Activated naive CD8-positive, alpha-beta T cell (primary cell): ENCODE measurements at regions not wholly inside any gene's neighbourhood (a gene's known extent, or its start where the extent isn't known, plus 50 kb on each side); places are given as distances from the start of the nearest gene placed in this dataset.
"Not testable (repeated sequence)": the region's sequence is repeated elsewhere in the genome, so short reads cannot be mapped to it uniquely, and the experiment has no call there.

Experiments used
- H3K27ac Mint-ChIP-seq: one replicate; pipeline ENCODE4 v1.8.0; 2021; ENCODE audit warnings: mixed read lengths
- H3K27me3 Mint-ChIP-seq: one replicate; pipeline ENCODE4 v1.8.0; 2021; ENCODE audit warnings: mixed read lengths
- H3K36me3 Mint-ChIP-seq: one replicate; pipeline ENCODE4 v1.8.0; 2021; ENCODE audit warnings: mixed read lengths
- H3K4me1 Mint-ChIP-seq: one replicate; pipeline ENCODE4 v1.8.0; 2021; ENCODE audit warnings: low read depth, mixed read lengths
- H3K4me3 Mint-ChIP-seq: one replicate; pipeline ENCODE4 v1.8.0; 2021; ENCODE audit warnings: mild to moderate bottlenecking, mixed read lengths
- H3K9me3 Mint-ChIP-seq: one replicate; pipeline ENCODE4 v1.8.0; 2021; ENCODE audit warnings: low read depth, mixed read lengths

DNA sequence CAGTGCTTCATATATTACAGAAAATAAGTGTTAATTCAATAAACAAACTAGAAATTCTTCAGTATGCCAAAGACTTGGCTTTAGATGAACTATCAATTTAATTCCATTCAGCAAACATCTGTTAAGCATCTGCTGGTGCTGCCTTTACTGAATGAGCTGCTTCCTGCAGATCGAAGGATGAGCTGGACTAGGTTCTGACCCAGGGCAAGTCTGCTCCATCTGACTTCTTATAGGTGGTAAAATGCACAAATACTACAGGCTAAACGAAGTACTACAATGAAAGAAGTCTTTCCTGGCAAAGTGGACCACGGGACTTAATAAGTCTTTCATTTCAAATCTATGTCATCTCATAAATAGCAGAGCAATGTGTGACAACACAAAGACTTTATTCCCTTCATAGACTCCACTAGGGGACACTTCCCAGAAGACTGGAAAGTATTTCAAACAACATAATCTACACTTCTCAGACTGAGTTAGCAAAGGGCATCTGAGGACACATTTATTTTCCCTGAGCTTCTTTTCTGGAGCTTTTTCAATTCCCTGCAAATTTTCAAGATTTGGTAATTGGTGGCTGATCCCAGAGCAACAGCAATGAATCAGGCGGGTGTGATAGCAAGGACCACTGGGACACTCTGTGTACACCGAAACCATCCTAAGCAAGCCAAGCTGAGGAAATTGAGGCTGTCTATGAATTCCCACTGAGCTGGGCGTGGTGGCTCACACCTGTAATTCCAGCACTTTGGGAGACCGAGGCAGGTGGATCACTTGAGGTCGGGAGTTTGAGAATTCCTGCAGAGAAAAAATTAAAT is 108.9 kb upstream of the FRMD4A start:
- Mint-ChIP-seq H3K36me3 (no peaks in the 10 kb centered on the region), H3K27me3 (peaks cover 17% of the 10 kb centered on the region), H3K4me3 (no peak overlapping the region), H3K27ac (no peak overlapping the region), H3K4me1 (no peaks in the 10 kb centered on the region), H3K9me3 (no peaks in the 10 kb centered on the region)

DNA sequence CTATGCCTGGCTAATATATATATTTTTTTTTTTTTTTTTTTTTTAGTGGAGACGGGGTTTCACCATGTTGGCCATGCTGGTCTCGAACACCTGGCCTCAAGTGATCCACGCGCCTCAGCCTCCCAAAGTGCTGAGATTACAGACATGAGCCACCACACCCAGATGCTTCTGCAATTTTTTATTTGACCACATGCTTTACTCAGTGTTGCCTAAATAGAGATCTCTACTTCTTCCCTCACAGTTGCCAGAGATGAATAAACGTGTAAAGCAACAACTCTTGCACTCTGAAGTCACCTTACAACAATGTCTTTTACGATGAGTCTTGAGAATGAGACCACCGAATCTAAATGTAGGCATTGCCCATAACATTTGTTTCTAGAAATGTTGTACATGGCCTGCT is 107.9 kb upstream of the FRMD4A start:
- H3K9me3 Mint-ChIP-seq = no peaks in the 10 kb centered on the region
- peaks cover 17% of the 10 kb centered on the region for H3K27me3 Mint-ChIP-seq
- H3K36me3 Mint-ChIP-seq = no peaks in the 10 kb centered on the region
- no peaks in the 10 kb centered on the region for H3K4me1 Mint-ChIP-seq
- H3K4me3 Mint-ChIP-seq = no peak overlapping the region
- no peak overlapping the region for H3K27ac Mint-ChIP-seq

DNA sequence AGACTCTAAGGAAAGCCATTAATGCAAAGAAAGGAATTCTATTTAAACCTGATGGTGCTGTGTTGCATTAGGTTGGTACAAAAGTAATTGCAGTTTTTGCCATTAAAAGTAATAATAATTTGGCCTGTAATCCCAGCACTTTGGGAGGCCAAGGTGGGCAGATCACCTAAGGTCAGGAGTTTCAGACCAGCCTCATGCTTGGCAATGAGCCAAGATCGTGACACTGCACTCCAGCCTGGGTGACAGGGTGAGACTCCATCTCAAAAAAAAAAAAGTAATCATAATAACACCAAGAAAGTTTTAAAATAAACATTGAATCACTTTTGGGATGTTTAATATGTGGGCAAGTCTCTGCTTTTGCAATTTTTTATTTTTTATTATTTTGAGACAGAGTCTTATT is 107.3 kb upstream of the FRMD4A start:
- Mint-ChIP-seq H3K27ac (no peak overlapping the region), H3K27me3 (peaks cover 17% of the 10 kb centered on the region), H3K9me3 (no peaks in the 10 kb centered on the region), H3K4me1 (no peaks in the 10 kb centered on the region), H3K36me3 (no peaks in the 10 kb centered on the region), H3K4me3 (no peak overlapping the region)

DNA sequence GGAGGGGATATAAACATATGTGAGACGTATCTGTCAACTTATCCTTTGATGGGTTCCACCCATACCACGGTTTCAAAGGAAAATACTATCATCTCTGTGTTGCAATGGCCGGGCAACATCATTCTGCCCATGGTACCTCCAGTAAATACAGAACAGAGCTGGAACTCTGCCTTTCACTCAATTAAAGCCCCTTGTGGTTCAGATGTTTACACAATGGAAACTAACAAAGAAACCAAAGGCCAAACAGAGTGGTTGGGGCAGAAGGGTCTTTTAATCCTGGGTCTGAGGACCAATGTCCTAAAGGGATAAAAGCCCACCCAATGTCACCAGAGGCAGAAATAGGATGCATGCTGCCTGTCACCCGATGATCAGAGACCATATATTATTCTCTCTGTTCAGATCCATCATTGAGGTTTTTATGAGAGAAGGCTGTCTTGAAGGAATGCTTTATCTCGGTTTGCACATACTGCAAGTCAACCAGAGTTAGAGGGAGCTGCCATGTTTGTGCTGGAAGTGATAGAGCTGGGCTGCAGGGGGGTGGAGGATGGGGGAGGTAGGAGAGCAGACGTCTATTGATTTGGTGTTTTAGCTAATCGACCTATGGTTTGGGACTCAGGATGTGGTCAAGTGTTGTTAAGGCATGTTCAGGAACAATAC is 105.4 kb upstream of the FRMD4A start:
- H3K27ac Mint-ChIP-seq = no peak overlapping the region
- H3K9me3 Mint-ChIP-seq = no peaks in the 10 kb centered on the region
- no peaks in the 10 kb centered on the region for H3K4me1 Mint-ChIP-seq
- no peak overlapping the region for H3K4me3 Mint-ChIP-seq
- peaks cover 2% of the 10 kb centered on the region for H3K36me3 Mint-ChIP-seq
- H3K27me3 Mint-ChIP-seq = peaks cover 16% of the 10 kb centered on the region

DNA sequence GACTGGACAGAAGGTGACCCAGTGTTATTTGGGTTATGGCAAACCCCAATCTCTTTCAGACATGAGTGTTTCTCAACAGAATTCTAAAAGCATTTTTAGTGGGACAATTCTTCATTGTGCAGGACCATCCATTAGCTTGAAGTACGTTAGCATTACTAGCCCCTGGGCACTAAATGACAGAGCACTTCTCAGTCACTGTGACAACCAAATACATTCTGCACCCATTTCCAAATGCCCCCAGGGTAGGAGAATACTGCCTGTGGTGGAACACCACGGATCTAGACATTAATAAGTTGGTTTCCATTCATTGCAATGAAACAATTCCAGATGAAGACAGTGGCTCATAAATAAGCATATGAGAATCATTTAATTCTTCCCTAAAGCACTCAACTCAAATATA is 102.4 kb upstream of the FRMD4A start:
- no peaks in the 10 kb centered on the region for H3K4me1 Mint-ChIP-seq
- H3K9me3 Mint-ChIP-seq = no peaks in the 10 kb centered on the region
- H3K36me3 Mint-ChIP-seq = peaks cover 2% of the 10 kb centered on the region
- H3K4me3 Mint-ChIP-seq = no peak overlapping the region
- peaks cover 6% of the 10 kb centered on the region for H3K27me3 Mint-ChIP-seq
- H3K27ac Mint-ChIP-seq = no peak overlapping the region

DNA sequence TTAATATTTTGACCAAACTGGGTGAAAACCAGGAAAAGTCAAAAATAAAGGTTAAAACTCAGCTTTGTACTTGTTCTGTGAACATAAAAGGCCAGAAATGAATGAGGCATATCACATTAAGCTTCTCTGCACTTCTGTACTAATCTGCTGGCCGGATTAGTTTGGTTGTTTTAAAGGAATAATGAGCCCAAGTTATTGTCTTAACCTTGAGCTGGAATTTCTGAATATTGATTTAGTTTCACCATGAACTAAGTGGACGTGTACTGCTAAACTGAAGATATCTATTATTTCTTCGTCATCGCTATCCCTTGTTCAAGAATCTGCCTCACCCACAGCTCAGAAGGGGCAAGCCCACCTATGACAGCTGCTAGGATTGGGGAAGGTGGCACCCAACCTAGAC is 101.1 kb upstream of the FRMD4A start:
- Mint-ChIP-seq H3K27ac (no peak overlapping the region), H3K4me3 (no peak overlapping the region), H3K4me1 (no peaks in the 10 kb centered on the region), H3K9me3 (no peaks in the 10 kb centered on the region), H3K36me3 (peaks cover 2% of the 10 kb centered on the region), H3K27me3 (peaks cover 12% of the 10 kb centered on the region)

DNA sequence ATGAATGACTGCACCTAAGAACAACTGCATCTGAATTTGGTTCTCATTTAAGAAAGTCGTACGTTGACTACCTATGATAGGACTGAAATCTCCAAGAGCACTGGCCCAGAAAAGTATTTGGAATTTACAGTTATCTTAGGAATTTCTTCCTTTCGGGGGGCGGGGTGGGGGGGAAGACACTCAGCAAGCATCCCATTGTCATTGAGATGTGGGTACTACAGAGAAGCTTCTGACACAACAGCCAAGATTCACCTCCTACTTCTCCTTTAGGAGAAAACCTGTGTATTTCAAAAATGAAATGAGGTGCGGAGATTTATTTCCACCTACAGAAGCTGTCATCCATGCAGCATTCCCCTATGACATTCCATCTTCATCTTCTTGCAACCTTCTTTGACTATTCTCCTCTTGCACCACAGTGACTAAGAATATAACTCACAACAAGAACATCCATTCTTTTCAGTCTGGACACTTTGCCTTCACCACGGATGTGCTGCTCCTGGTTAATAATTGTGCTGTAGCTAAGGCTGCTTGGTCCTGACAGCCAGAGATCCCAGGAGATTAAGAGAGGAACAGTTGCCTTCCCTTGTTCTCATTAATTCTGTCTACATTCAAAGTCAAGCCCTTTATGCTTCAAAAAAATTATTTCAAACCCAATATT is 98.4 kb upstream of the FRMD4A start:
- Mint-ChIP-seq H3K9me3 (no peaks in the 10 kb centered on the region), H3K4me3 (no peak overlapping the region), H3K27ac (no peak overlapping the region), H3K4me1 (no peaks in the 10 kb centered on the region), H3K27me3 (peaks cover 12% of the 10 kb centered on the region), H3K36me3 (peaks cover 2% of the 10 kb centered on the region)

DNA sequence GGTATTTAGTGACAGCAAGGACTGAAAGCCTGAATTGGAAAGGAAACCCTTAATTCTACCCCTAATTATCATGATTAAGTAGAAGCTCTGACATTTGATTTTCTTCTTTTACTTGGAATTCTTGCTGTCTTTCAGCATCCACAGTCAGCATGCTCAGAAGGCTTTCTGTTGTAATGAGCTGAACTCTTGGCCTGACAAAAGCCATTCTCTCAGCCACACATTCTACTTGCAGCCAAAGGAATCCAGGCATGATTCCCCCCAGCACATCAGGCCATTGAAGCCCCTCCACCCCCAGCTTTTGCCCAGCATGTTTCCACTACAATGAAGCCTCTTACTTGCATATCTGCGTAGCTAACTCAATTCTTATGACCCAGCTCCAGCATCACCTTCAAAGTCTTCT is 94.3 kb upstream of the FRMD4A start:
- H3K4me3 Mint-ChIP-seq = no peak overlapping the region
- no peak overlapping the region for H3K27ac Mint-ChIP-seq
- H3K27me3 Mint-ChIP-seq = peaks cover 12% of the 10 kb centered on the region
- no peaks in the 10 kb centered on the region for H3K4me1 Mint-ChIP-seq
- H3K9me3 Mint-ChIP-seq = no peaks in the 10 kb centered on the region
- no peaks in the 10 kb centered on the region for H3K36me3 Mint-ChIP-seq

DNA sequence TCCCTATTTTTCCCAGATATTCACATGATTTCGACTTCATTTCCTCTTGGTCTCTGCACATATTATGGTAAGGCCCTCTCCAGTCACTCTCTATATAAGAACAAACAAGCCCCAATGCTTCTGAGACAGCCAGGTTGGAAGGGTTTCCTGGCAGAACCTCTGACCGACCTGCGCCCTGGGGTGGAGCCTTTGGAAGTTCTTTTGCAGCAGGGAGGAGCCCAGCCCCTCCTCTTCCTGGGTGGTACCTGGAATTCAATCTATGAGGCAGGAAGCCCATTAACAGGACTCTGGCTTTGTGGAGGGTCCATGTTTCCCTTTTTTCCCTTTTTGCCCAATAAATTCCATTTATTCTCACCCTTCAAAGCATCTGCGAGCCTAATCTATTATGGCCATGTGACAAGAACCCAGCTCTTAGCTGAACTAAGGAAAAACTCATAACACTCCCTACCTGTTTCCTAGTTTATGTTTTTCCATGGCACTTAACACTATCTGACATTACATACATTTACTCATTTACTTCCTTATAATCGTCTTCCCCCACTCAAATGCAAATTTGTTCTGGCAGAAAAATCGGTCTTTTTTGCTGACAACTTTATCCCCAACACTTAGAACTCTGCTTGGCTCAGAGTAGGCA is 92.5 kb upstream of the FRMD4A start:
- Mint-ChIP-seq H3K4me3 (no peak overlapping the region), H3K27me3 (peaks cover 12% of the 10 kb centered on the region), H3K36me3 (no peaks in the 10 kb centered on the region), H3K4me1 (no peaks in the 10 kb centered on the region), H3K9me3 (no peaks in the 10 kb centered on the region), H3K27ac (no peak overlapping the region)

DNA sequence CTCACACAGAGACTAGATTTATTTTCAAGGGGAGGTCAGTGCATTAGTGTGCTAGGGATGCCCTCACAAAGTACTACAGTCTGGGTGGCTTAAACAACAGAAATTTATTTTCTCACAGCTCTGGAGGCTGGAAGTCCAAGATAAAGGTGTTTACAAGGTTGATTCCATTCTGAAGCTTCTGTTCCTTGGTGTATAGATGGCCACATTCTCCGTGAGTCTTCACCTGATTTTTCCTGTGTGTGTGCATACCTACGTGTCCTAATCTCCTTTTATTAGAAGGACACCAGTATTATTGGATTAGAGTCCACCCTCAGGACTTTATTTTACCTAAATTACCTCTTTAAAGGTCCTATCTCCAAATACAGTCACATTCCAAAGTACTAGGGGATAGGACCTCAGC is 91.7 kb upstream of the FRMD4A start:
- H3K36me3 Mint-ChIP-seq = no peaks in the 10 kb centered on the region
- H3K27me3 Mint-ChIP-seq = peaks cover 16% of the 10 kb centered on the region
- H3K27ac Mint-ChIP-seq = no peak overlapping the region
- no peaks in the 10 kb centered on the region for H3K9me3 Mint-ChIP-seq
- H3K4me3 Mint-ChIP-seq = no peak overlapping the region
- no peaks in the 10 kb centered on the region for H3K4me1 Mint-ChIP-seq

DNA sequence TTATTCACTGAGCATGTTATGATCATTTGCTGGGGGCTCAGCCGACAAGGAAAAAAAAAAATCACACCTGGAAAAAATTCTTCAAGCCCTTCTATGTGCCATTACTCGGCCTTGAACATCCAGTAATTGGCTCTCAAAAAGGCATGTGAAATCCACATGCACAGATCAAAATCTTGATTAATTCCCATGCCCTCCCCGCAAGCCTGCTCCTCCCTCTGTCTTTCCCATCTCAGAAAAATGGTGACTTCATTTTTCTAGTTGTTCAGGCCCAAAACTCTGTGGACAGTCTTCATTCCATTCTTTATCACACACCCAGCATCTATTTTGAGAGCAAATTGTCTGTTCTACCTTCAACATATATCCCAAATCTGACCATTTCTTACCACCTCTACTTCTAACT is 91.2 kb upstream of the FRMD4A start:
- H3K9me3 Mint-ChIP-seq = no peaks in the 10 kb centered on the region
- peaks cover 17% of the 10 kb centered on the region for H3K27me3 Mint-ChIP-seq
- no peaks in the 10 kb centered on the region for H3K36me3 Mint-ChIP-seq
- H3K4me3 Mint-ChIP-seq = no peak overlapping the region
- H3K4me1 Mint-ChIP-seq = peaks cover 2% of the 10 kb centered on the region
- no peak overlapping the region for H3K27ac Mint-ChIP-seq

DNA sequence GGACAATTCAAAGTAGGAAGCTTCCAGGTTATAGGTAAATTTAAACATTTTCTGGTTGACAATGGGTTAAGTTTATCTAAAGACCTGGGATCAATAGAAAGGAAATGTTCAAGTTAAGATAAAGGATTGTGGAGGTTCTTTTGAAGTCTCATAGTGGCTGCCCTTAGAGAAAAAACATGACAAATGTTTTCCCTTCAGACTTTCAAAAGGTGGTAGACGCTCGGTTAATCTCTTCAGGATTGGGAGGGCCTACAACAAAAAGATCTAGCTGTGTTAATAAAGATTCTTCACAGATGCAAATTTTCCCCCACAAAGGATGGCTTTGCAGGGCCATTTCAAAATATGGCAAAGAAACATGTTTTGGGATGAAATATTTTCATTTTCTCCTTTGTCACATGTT is 86.6 kb upstream of the FRMD4A start:
- H3K36me3 Mint-ChIP-seq, H3K4me1 Mint-ChIP-seq, H3K4me3 Mint-ChIP-seq, H3K9me3 Mint-ChIP-seq, H3K27ac Mint-ChIP-seq: not testable (repeated sequence)
- peaks cover 35% of the 10 kb centered on the region for H3K27me3 Mint-ChIP-seq

DNA sequence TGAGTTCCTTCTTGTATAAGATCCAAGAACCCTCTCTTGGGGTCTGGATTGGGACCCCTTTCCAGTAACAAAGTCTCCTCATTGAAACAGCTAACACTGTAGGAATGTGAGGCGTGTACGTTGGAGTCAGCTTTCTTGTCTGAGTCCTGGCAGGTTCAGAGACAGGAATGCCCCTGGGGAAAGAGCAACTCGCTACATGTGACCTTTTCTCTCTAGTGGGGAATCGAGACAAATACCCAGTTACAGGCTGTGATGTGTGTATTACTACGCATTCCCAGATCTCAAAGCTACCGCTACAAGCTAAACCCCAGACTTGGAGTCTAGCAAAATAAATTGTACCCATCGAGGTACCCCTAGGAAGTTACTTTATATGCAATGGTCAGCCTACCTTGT is 85.6 kb upstream of the FRMD4A start:
- H3K4me3 Mint-ChIP-seq = no peak overlapping the region
- peaks cover 40% of the 10 kb centered on the region for H3K27me3 Mint-ChIP-seq
- no peak overlapping the region for H3K27ac Mint-ChIP-seq

DNA sequence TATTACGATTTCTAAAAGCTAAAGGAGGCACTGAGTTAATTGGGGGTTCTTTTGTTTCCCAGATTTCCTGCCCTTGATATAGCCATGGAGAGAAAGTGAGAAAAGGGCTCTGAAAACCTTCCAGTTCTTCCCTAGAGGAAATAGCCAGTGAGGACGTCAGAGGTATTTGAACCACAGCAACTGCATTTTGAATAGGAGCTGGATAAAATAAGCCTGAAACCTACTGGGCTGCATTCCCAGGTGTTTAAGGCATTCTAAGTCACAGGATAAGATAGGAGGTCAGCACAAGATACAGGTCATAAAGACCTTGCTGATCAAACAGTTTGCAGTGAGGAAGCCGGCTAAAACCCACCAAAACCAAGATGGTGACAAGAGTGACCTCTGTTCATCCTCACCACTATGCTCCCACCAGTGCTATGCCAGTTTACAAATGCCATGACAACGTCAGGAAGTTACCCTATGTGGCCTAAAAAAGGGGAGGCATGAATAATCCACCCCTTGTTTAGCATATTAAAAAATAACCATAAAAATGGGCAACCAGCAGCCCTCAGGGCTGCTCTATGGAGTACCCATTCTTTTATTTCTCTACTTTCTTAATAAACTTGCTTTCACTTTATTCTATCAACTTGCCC is 85.1 kb upstream of the FRMD4A start:
- H3K27me3 Mint-ChIP-seq = peaks cover 41% of the 10 kb centered on the region
- H3K4me3 Mint-ChIP-seq = no peak overlapping the region
- no peaks in the 10 kb centered on the region for H3K9me3 Mint-ChIP-seq
- no peaks in the 10 kb centered on the region for H3K36me3 Mint-ChIP-seq
- H3K4me1 Mint-ChIP-seq = peaks cover 6% of the 10 kb centered on the region
- H3K27ac Mint-ChIP-seq = no peak overlapping the region

More for the DNA sequence above, 85.6 kb upstream of the FRMD4A start:
- peaks cover 2% of the 10 kb centered on the region for H3K4me1 Mint-ChIP-seq
- no peaks in the 10 kb centered on the region for H3K9me3 Mint-ChIP-seq
- no peaks in the 10 kb centered on the region for H3K36me3 Mint-ChIP-seq

DNA sequence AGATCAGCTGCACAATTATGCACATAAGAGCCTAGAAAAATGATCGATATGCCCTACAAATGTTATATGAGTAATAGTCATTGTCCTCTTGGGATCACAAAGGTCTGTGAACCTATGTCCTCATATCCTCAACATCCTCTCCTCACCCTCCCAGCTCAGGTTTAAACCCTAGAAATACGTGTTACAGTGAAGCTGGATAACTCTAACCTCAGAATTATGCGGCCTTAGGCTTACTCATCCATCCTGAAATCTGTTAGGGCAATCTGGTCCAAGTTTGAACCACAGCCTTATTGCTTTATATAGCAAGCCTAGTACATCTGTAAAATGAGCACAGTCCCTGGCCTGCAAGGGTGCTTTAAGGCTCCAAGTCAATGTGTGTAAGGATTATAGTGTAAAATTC is 84.2 kb upstream of the FRMD4A start:
- peaks cover 41% of the 10 kb centered on the region for H3K27me3 Mint-ChIP-seq
- H3K4me3 Mint-ChIP-seq = no peak overlapping the region
- H3K9me3 Mint-ChIP-seq = peaks cover 3% of the 10 kb centered on the region
- no peak overlapping the region for H3K27ac Mint-ChIP-seq
- H3K4me1 Mint-ChIP-seq = peaks cover 13% of the 10 kb centered on the region
- no peaks in the 10 kb centered on the region for H3K36me3 Mint-ChIP-seq
